ENCODE measurements at regions not wholly inside any gene's neighbourhood (a gene's known extent, or its start where the extent isn't known, plus 50 kb on each side); places are given as distances from the start of the nearest gene placed in this dataset.
"Not testable (repeated sequence)": the region's sequence is repeated elsewhere in the genome, so short reads cannot be mapped to it uniquely, and the experiment has no call there.

- H3K27me3 Mint-ChIP-seq (ENCODE audit: unreplicated experiment); H3K4me1 Mint-ChIP-seq (ENCODE audit: low read depth, unreplicated experiment); H3K36me3 Mint-ChIP-seq (ENCODE audit: unreplicated experiment); H3K9me3 Mint-ChIP-seq (ENCODE audit: unreplicated experiment); DNase-seq; H3K4me3 Mint-ChIP-seq (ENCODE audit: unreplicated experiment); H3K27ac Mint-ChIP-seq (ENCODE audit: unreplicated experiment): not testable (repeated sequence)
Observed at GRCh38 chr4:102210806-102211205, 134.5 kb downstream of the SLC39A8 start.

GRCh38 chr4:102204634-102205033 lies 140.6 kb downstream of the SLC39A8 start:
- DNase-seq; H3K27me3 Mint-ChIP-seq (ENCODE audit: unreplicated experiment); H3K9me3 Mint-ChIP-seq (ENCODE audit: unreplicated experiment); H3K27ac Mint-ChIP-seq (ENCODE audit: unreplicated experiment); H3K36me3 Mint-ChIP-seq (ENCODE audit: unreplicated experiment); H3K4me3 Mint-ChIP-seq (ENCODE audit: unreplicated experiment); H3K4me1 Mint-ChIP-seq (ENCODE audit: low read depth, unreplicated experiment): not testable (repeated sequence)

GRCh38 chr4:102196221-102196620 lies 149.1 kb downstream of the SLC39A8 start:
- H3K4me3 Mint-ChIP-seq (ENCODE audit: unreplicated experiment): no peak overlapping the region
- H3K9me3 Mint-ChIP-seq (ENCODE audit: unreplicated experiment): no peaks in the 10 kb centered on the region
- no peak for DNase-seq

GRCh38 chr4:102193145-102193544 lies 152.1 kb downstream of the SLC39A8 start:
- no peak for DNase-seq
- TF ChIP-seq, protein P1, sequence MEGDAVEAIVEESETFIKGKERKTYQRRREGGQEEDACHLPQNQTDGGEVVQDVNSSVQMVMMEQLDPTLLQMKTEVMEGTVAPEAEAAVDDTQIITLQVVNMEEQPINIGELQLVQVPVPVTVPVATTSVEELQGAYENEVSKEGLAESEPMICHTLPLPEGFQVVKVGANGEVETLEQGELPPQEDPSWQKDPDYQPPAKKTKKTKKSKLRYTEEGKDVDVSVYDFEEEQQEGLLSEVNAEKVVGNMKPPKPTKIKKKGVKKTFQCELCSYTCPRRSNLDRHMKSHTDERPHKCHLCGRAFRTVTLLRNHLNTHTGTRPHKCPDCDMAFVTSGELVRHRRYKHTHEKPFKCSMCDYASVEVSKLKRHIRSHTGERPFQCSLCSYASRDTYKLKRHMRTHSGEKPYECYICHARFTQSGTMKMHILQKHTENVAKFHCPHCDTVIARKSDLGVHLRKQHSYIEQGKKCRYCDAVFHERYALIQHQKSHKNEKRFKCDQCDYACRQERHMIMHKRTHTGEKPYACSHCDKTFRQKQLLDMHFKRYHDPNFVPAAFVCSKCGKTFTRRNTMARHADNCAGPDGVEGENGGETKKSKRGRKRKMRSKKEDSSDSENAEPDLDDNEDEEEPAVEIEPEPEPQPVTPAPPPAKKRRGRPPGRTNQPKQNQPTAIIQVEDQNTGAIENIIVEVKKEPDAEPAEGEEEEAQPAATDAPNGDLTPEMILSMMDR (IDR thresholded peaks at IDR 0.05; ENCODE audit: partially characterized antibody, unreplicated experiment): no peak
- Mint-ChIP-seq H3K4me1 (ENCODE audit: low read depth, unreplicated experiment) (no peaks in the 10 kb centered on the region), H3K36me3 (ENCODE audit: unreplicated experiment) (no peaks in the 10 kb centered on the region), H3K27ac (ENCODE audit: unreplicated experiment) (no peak overlapping the region), H3K4me3 (ENCODE audit: unreplicated experiment) (no peak overlapping the region), H3K9me3 (ENCODE audit: unreplicated experiment) (no peaks in the 10 kb centered on the region), H3K27me3 (ENCODE audit: unreplicated experiment) (no peaks in the 10 kb centered on the region)

More at GRCh38 chr4:102196221-102196620, 149.1 kb downstream of the SLC39A8 start:
- TF ChIP-seq, protein P1 (IDR thresholded peaks at IDR 0.05; ENCODE audit: partially characterized antibody, unreplicated experiment): no peak
- Mint-ChIP-seq H3K27me3 (ENCODE audit: unreplicated experiment) (no peaks in the 10 kb centered on the region), H3K27ac (ENCODE audit: unreplicated experiment) (no peak overlapping the region), H3K4me1 (ENCODE audit: low read depth, unreplicated experiment) (no peaks in the 10 kb centered on the region), H3K36me3 (ENCODE audit: unreplicated experiment) (no peaks in the 10 kb centered on the region)

- no peaks in the 10 kb centered on the region for H3K4me1 Mint-ChIP-seq (ENCODE audit: low read depth, unreplicated experiment)
- H3K27me3 Mint-ChIP-seq (ENCODE audit: unreplicated experiment): no peaks in the 10 kb centered on the region
- H3K9me3 Mint-ChIP-seq (ENCODE audit: unreplicated experiment): no peaks in the 10 kb centered on the region
- H3K27ac Mint-ChIP-seq (ENCODE audit: unreplicated experiment): no peak overlapping the region
- H3K4me3 Mint-ChIP-seq (ENCODE audit: unreplicated experiment): no peak overlapping the region
- DNase-seq: no peak
- no peaks in the 10 kb centered on the region for H3K36me3 Mint-ChIP-seq (ENCODE audit: unreplicated experiment)
- TF ChIP-seq, protein P1 (IDR thresholded peaks at IDR 0.05; ENCODE audit: partially characterized antibody, unreplicated experiment): no peak
Observed at GRCh38 chr4:102180046-102180445, 165.2 kb downstream of the SLC39A8 start.

GRCh38 chr4:102174719-102175189 lies 170.5 kb downstream of the SLC39A8 start:
- no peak for DNase-seq
- Mint-ChIP-seq H3K27ac (ENCODE audit: unreplicated experiment) (no peak overlapping the region), H3K36me3 (ENCODE audit: unreplicated experiment) (no peaks in the 10 kb centered on the region), H3K4me3 (ENCODE audit: unreplicated experiment) (no peak overlapping the region), H3K9me3 (ENCODE audit: unreplicated experiment) (peaks cover 2% of the 10 kb centered on the region), H3K4me1 (ENCODE audit: low read depth, unreplicated experiment) (peaks cover 11% of the 10 kb centered on the region), H3K27me3 (ENCODE audit: unreplicated experiment) (no peaks in the 10 kb centered on the region)
- TF ChIP-seq, protein P1 (IDR thresholded peaks at IDR 0.05; ENCODE audit: partially characterized antibody, unreplicated experiment): no peak

Data from glutamatergic neuron (in vitro differentiated cells).